Cerebellar nuclear complex (tissue), 1 donor: ENCODE measurements at regions not wholly inside any gene's neighbourhood (a gene's known extent, or its start where the extent isn't known, plus 50 kb on each side); places are given as distances from the start of the nearest gene placed in this dataset.

Source experiments
- DNase-seq, 2 experiments: peaks; one replicate each; lab custom pipeline; 2025; lab: John Stamatoyannopoulos, UW

GRCh38 chr2:207289295-207290018 is 123.7 kb upstream of the KLF7 start:
- DNase-seq, result no peak

GRCh38 chr2:207290833-207291624 is 125.3 kb upstream of the KLF7 start:
- DNase-seq, result no peak

GRCh38 chr2:207291625-207292252 is 126.0 kb upstream of the KLF7 start:
- no peak for DNase-seq

GRCh38 chr2:207296265-207296948 is 130.7 kb upstream of the KLF7 start:
- DNase-seq, result no peak

- no peak for DNase-seq
These were observed 135.1 kb upstream of the KLF7 start for GRCh38 chr2:207300817-207301216.

GRCh38 chr2:207304761-207305160 is 139.0 kb upstream of the KLF7 start:
- no peak for DNase-seq

GRCh38 chr2:207308519-207309224 is 142.9 kb upstream of the KLF7 start:
- DNase-seq, result no peak

GRCh38 chr2:207311316-207312005 is 145.7 kb upstream of the KLF7 start:
- no peak for DNase-seq

GRCh38 chr2:207312006-207312356 is 146.2 kb upstream of the KLF7 start:
- no peak for DNase-seq

GRCh38 chr2:207313947-207314346 is 148.2 kb upstream of the KLF7 start:
- DNase-seq, result no peak

GRCh38 chr2:207315131-207315530 is 149.4 kb upstream of the KLF7 start:
- DNase-seq, result no peak

- no peak for DNase-seq
These were observed 150.7 kb upstream of the KLF7 start for GRCh38 chr2:207316484-207316883.

- no peak for DNase-seq
These were observed 151.2 kb upstream of the KLF7 start for GRCh38 chr2:207316906-207317305.

GRCh38 chr2:207317378-207317984 is 151.7 kb upstream of the KLF7 start:
- DNase-seq, result no peak

GRCh38 chr2:207318181-207318628 is 152.5 kb upstream of the KLF7 start:
- no peak for DNase-seq

- no peak for DNase-seq
These were observed 153.6 kb upstream of the KLF7 start for GRCh38 chr2:207319316-207319715.

- DNase-seq, result no peak
These were observed 154.8 kb upstream of the KLF7 start for GRCh38 chr2:207320381-207321159.

GRCh38 chr2:207321514-207321913 is 155.8 kb upstream of the KLF7 start:
- DNase-seq, result no peak

GRCh38 chr2:207324001-207324400 is 158.3 kb upstream of the KLF7 start:
- DNase-seq, result no peak

GRCh38 chr2:207327513-207327912 is 161.8 kb upstream of the KLF7 start:
- no peak for DNase-seq
